ENCODE measurements at regions not wholly inside any gene's neighbourhood (a gene's known extent, or its start where the extent isn't known, plus 50 kb on each side); places are given as distances from the start of the nearest gene placed in this dataset.

DNA sequence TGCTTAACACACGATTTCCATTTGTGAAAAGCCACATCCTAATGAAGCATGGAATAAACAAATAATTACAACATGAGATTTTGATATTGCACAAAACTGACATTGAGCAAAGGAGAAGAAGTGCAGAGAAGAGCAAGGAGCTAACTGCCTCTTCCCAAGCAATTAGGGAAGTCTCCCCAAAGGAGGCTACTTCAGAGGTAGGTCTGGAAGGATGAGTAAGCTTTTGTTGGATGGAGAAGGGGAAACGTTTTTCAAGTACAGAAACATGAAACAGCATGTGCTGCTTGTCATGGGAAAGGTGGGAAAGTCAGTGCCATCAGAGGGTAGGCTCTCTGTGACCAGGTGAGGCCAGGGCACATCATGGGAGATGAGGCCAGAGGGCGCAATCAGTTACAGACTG, 132.2 kb upstream of the SESN3 start:
- Histone ChIP-seq H3K4me1 (peaks cover 0 to 43% (median 9%) of the 10 kb centered on the region in 6 donors), H3K9me3 (no peaks in the 10 kb centered on the region), H3K27ac (peak overlapping the region in 1 of 8 donors; percentile 1), H3K36me3 (no peaks in the 10 kb centered on the region), H3K27me3 (replicated peaks in 1 of 7) (no peaks in the 10 kb centered on the region), H3K4me3 (no peak overlapping the region)
- TF ChIP-seq POLR2A (IDR thresholded peaks at IDR 0.05) (no peak), POLR2AphosphoS5 (IDR thresholded peaks at IDR 0.05) (no peak)
- TF ChIP-seq, protein P1, sequence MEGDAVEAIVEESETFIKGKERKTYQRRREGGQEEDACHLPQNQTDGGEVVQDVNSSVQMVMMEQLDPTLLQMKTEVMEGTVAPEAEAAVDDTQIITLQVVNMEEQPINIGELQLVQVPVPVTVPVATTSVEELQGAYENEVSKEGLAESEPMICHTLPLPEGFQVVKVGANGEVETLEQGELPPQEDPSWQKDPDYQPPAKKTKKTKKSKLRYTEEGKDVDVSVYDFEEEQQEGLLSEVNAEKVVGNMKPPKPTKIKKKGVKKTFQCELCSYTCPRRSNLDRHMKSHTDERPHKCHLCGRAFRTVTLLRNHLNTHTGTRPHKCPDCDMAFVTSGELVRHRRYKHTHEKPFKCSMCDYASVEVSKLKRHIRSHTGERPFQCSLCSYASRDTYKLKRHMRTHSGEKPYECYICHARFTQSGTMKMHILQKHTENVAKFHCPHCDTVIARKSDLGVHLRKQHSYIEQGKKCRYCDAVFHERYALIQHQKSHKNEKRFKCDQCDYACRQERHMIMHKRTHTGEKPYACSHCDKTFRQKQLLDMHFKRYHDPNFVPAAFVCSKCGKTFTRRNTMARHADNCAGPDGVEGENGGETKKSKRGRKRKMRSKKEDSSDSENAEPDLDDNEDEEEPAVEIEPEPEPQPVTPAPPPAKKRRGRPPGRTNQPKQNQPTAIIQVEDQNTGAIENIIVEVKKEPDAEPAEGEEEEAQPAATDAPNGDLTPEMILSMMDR (IDR thresholded peaks at IDR 0.05 in 8 of 11, conservative IDR thresholded peaks at IDR 0.05 in 3 of 11), result no peak
- intact Hi-C loops (cut with DNase I; ENCODE audit: low total_unique reads), result no loop called here
- no peak for DNase-seq
- 44 to 68% (median 59%) methylated on average over 3 of the region's 3 CpGs for WGBS, 5 donors

DNA sequence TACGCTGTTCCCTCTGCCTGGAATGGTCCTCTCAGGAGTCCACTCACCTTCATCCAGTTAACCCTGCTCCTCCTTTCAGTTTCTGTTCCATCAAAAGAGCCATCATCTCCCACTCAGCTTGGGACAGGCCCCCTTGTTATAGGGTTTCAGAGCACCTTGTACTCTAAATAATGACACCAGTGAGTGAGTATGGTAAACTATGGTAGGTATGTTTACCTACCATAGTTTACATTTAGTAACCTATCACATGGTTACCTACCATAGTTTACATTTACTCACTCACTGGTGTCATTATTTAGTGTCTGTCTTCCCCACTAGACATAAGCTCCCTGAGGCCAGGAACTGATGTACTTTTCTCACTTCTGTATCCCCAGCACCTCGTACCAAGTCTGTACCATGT, 130.2 kb upstream of the SESN3 start:
- Histone ChIP-seq H3K4me3 (no peak overlapping the region), H3K4me1 (peaks cover 0 to 43% (median 9%) of the 10 kb centered on the region in 6 donors)

DNA sequence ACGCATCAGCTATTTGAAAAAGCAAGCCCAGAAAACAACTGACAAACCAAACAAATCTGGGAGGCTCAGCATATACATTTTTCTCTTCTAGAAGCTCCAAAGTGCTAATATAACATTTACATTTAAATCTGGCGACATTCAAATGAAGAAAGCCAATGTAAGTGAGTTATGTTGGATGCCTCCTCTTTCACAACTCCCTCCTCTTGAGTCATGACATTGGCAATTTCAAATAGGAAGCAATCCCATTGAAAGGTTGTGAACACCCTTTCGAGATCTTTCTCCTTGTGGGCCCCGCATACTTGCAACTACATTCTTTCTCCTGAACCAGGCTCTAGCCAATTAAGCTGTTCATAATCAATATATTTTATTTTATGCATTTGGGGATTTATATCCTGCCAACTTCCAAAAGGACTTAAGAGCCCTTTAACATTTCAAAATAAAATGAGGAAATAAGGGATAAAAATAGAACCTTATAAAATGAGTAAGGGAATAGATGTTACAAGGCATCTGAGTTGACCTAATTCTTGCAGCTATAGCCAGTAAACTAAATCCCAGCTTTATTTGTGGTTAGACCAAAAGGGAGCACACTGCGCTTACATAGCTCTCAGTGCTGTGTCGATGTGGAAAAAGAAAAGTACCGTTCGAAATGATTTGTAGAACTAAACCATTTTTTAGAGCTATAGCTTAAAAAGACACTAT, 129.5 kb upstream of the SESN3 start:
- Histone ChIP-seq H3K27me3 (replicated peaks in 1 of 7) (no peaks in the 10 kb centered on the region), H3K9me3 (no peaks in the 10 kb centered on the region), H3K4me1 (peaks cover 0 to 38% (median 9%) of the 10 kb centered on the region in 6 donors), H3K27ac (peak overlapping the region in 1 of 8 donors; percentile 10), H3K36me3 (no peaks in the 10 kb centered on the region), H3K4me3 (no peak overlapping the region)
- WGBS, 5 donors, result 70 to 84% (median 76%) methylated on average over 8 of the region's 8 CpGs
- DNase-seq, result no peak
- intact Hi-C loops (cut with DNase I; ENCODE audit: low total_unique reads), result no loop called here
- TF ChIP-seq POLR2A (IDR thresholded peaks at IDR 0.05), result no peak

More for the DNA sequence above, 130.2 kb upstream of the SESN3 start:
- TF ChIP-seq POLR2A (IDR thresholded peaks at IDR 0.05) (no peak), POLR2AphosphoS5 (IDR thresholded peaks at IDR 0.05) (no peak)
- TF ChIP-seq, protein P1 (IDR thresholded peaks at IDR 0.05 in 8 of 11, conservative IDR thresholded peaks at IDR 0.05 in 3 of 11), result no peak
- no peaks in the 10 kb centered on the region for H3K27me3 ChIP-seq (replicated peaks in 1 of 7)
- H3K36me3 ChIP-seq, result no peaks in the 10 kb centered on the region
- no peaks in the 10 kb centered on the region for H3K9me3 ChIP-seq
- intact Hi-C loops (cut with DNase I; ENCODE audit: low total_unique reads), result no loop called here
- peak overlapping the region in 1 of 8 donors; percentile 10 for H3K27ac ChIP-seq
- DNase-seq, result no peak
- WGBS, 5 donors, result 93 to 98% (median 95%) methylated on average over 2 of the region's 2 CpGs

DNA sequence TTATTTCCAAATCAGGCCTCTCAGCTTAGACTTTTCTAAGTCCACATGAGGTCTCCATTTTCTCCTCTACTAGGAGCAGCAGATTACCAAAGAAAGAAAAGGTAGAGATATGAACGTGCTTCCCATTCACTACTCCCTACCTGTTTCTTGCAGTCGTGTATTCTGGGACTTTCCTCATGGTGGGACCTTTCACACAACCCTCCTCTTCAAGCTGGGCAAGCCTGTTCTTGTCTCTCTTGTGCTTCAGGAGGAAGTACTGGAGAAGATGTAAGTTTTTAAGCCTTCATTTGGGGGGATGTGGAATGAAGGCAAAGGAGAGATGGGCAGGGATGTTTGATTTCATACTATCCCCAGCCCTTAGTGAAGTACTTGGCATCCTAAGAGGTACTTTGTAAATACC, 128.8 kb upstream of the SESN3 start:
- intact Hi-C loops (cut with DNase I; ENCODE audit: low total_unique reads), result no loop called here
- Histone ChIP-seq H3K4me3 (no peak overlapping the region), H3K4me1 (peaks cover 0 to 30% (median 4%) of the 10 kb centered on the region in 6 donors), H3K27me3 (replicated peaks in 1 of 7) (no peaks in the 10 kb centered on the region), H3K9me3 (no peaks in the 10 kb centered on the region), H3K36me3 (no peaks in the 10 kb centered on the region), H3K27ac (no peak overlapping the region)
- no peak for DNase-seq
- TF ChIP-seq POLR2AphosphoS5 (IDR thresholded peaks at IDR 0.05) (no peak), POLR2A (IDR thresholded peaks at IDR 0.05) (no peak)
- TF ChIP-seq, protein P1 (IDR thresholded peaks at IDR 0.05 in 8 of 11, conservative IDR thresholded peaks at IDR 0.05 in 3 of 11), result no peak
- WGBS, 5 donors, result 72 to 94% (median 78%) methylated on average over 2 of the region's 2 CpGs

All from spleen (tissue), 11 donors.